Prostate gland (tissue), 2 donors: ENCODE measurements at regions not wholly inside any gene's neighbourhood (a gene's known extent, or its start where the extent isn't known, plus 50 kb on each side); places are given as distances from the start of the nearest gene placed in this dataset.

Experiments used
- CTCF ChIP-seq, 4 experiments: fragments of 200-600 bp in 2 of 4; fragments of 450-650 bp in 2 of 4; sonication (generic) in 2 of 4; IDR thresholded peaks; 1 replicate in 3 of 4; 2 replicates in 1 of 4; pipeline ENCODE4 v1.5.1; 2016 to 2019; ENCODE audit warnings: antibody characterized with exemption in 4 of 4, mild to moderate bottlenecking in 2 of 4, moderate library complexity in 2 of 4
- POLR2AphosphoS5 ChIP-seq: sonication (generic); formaldehyde crosslinking; IDR thresholded peaks from one replicate; pipeline ENCODE4 v1.6.1; 2017; ENCODE audit warnings: antibody characterized with exemption

- TF ChIP-seq CTCF (IDR thresholded peaks at IDR 0.05) (no peak), POLR2AphosphoS5 (no peak)
Observed at GRCh38 chr3:48092270-48092669, 76.1 kb upstream of the MAP4 start.
